Peyer's patch (tissue), 4 donors: ENCODE measurements at regions not wholly inside any gene's neighbourhood (a gene's known extent, or its start where the extent isn't known, plus 50 kb on each side); places are given as distances from the start of the nearest gene placed in this dataset.

Experiments
- CTCF ChIP-seq, 6 experiments: fragments of 450-650 bp in 4 of 6; fragments of 200-600 bp in 2 of 6; sonication (generic) in 1 of 6; IDR thresholded peaks; one replicate each; pipeline ENCODE4 v1.5.1; 2017 to 2019; ENCODE audit warnings: antibody characterized with exemption in 6 of 6, mild to moderate bottlenecking in 3 of 6, moderate library complexity in 1 of 6
- POLR2A ChIP-seq, 2 donors: fragments of 450-650 bp; IDR thresholded peaks; one replicate each; pipeline ENCODE4 v1.5.1; 2017; ENCODE audit warnings: antibody characterized with exemption in 2 of 2, mild to moderate bottlenecking in 2 of 2, moderate library complexity in 2 of 2

GRCh38 chr7:85622059-85622458, 435.2 kb upstream of the SEMA3D start:
- TF ChIP-seq CTCF (IDR thresholded peaks at IDR 0.05) (no peak), POLR2A (IDR thresholded peaks at IDR 0.05) (no peak)
